ENCODE measurements at regions not wholly inside any gene's neighbourhood (a gene's known extent, or its start where the extent isn't known, plus 50 kb on each side); places are given as distances from the start of the nearest gene placed in this dataset.

DNA sequence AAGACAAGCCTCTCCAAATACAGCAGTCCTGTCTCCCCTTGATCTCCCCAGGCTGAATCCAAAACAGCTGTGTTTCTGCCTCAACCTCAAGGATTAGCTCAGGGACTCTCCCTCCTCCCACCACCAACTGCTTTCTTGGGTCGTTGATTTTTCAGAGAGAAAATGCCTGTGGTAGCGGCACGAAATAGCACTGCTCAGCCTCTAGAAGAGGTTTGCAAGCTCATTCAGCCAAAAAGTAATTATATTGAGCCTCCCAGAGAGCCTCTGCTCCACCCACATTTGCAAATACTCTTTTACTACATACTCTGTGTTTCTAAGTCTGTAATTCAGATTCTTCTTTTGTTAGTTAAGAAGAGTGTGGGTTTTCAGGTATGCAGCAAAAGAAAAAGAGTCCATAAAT is 396.4 kb upstream of the TNP1 start:
- H3K4me2 ChIP-seq (ENCODE audit: low read length) = no peak overlapping the region
- TF ChIP-seq, protein P1, sequence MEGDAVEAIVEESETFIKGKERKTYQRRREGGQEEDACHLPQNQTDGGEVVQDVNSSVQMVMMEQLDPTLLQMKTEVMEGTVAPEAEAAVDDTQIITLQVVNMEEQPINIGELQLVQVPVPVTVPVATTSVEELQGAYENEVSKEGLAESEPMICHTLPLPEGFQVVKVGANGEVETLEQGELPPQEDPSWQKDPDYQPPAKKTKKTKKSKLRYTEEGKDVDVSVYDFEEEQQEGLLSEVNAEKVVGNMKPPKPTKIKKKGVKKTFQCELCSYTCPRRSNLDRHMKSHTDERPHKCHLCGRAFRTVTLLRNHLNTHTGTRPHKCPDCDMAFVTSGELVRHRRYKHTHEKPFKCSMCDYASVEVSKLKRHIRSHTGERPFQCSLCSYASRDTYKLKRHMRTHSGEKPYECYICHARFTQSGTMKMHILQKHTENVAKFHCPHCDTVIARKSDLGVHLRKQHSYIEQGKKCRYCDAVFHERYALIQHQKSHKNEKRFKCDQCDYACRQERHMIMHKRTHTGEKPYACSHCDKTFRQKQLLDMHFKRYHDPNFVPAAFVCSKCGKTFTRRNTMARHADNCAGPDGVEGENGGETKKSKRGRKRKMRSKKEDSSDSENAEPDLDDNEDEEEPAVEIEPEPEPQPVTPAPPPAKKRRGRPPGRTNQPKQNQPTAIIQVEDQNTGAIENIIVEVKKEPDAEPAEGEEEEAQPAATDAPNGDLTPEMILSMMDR (IDR thresholded peaks at IDR 0.05) = no peak
- H3K27ac ChIP-seq = no peak overlapping the region
- H3K79me2 ChIP-seq = no peaks in the 10 kb centered on the region
- H3K36me3 ChIP-seq (ENCODE audit: control insufficient read depth, insufficient read depth, low read length) = no peaks in the 10 kb centered on the region
- no peaks in the 10 kb centered on the region for H3K27me3 ChIP-seq (ENCODE audit: control insufficient read depth, insufficient read depth, low read length)
- no peaks in the 10 kb centered on the region for H3K4me1 ChIP-seq
- no peak overlapping the region for H2AFZ ChIP-seq
- no peaks in the 10 kb centered on the region for H3K9me3 ChIP-seq (ENCODE audit: control insufficient read depth, low read length)
- H3K4me3 ChIP-seq (ENCODE audit: low read depth, low read length) = no peak overlapping the region
- no peak overlapping the region for H3K9ac ChIP-seq

GRCh38 chr2:217254111-217254510 is 394.2 kb upstream of the TNP1 start:
- H3K9me3 ChIP-seq (ENCODE audit: control insufficient read depth, low read length) = no peaks in the 10 kb centered on the region
- TF ChIP-seq, protein P1 (IDR thresholded peaks at IDR 0.05) = no peak

GRCh38 chr2:217252181-217252580 is 392.3 kb upstream of the TNP1 start:
- H3K27ac ChIP-seq = no peak overlapping the region
- no peaks in the 10 kb centered on the region for H3K36me3 ChIP-seq (ENCODE audit: control insufficient read depth, insufficient read depth, low read length)
- H2AFZ ChIP-seq = no peak overlapping the region
- no peaks in the 10 kb centered on the region for H3K27me3 ChIP-seq (ENCODE audit: control insufficient read depth, insufficient read depth, low read length)
- TF ChIP-seq, protein P1 (IDR thresholded peaks at IDR 0.05) = no peak
- no peak overlapping the region for H3K4me2 ChIP-seq (ENCODE audit: low read length)
- no peak overlapping the region for H3K9ac ChIP-seq
- H3K79me2 ChIP-seq = no peaks in the 10 kb centered on the region
- no peak overlapping the region for H3K4me3 ChIP-seq (ENCODE audit: low read depth, low read length)
- H3K9me3 ChIP-seq (ENCODE audit: control insufficient read depth, low read length) = no peaks in the 10 kb centered on the region
- peaks cover 3% of the 10 kb centered on the region for H3K4me1 ChIP-seq

More at GRCh38 chr2:217254111-217254510, 394.2 kb upstream of the TNP1 start:
- Histone ChIP-seq H3K27ac (no peak overlapping the region), H3K27me3 (ENCODE audit: control insufficient read depth, insufficient read depth, low read length) (no peaks in the 10 kb centered on the region), H3K9ac (no peak overlapping the region), H3K4me1 (no peaks in the 10 kb centered on the region), H3K4me3 (ENCODE audit: low read depth, low read length) (no peak overlapping the region), H3K36me3 (ENCODE audit: control insufficient read depth, insufficient read depth, low read length) (no peaks in the 10 kb centered on the region), H3K4me2 (ENCODE audit: low read length) (no peak overlapping the region), H3K79me2 (no peaks in the 10 kb centered on the region), H2AFZ (no peak overlapping the region)

GRCh38 chr2:217250013-217250524 is 390.2 kb upstream of the TNP1 start:
- Histone ChIP-seq H3K27ac (no peak overlapping the region), H3K27me3 (ENCODE audit: control insufficient read depth, insufficient read depth, low read length) (no peaks in the 10 kb centered on the region), H3K9ac (no peak overlapping the region), H2AFZ (no peak overlapping the region), H3K79me2 (no peaks in the 10 kb centered on the region), H3K9me3 (ENCODE audit: control insufficient read depth, low read length) (no peaks in the 10 kb centered on the region), H3K4me3 (ENCODE audit: low read depth, low read length) (no peak overlapping the region), H3K4me2 (ENCODE audit: low read length) (no peak overlapping the region), H3K36me3 (ENCODE audit: control insufficient read depth, insufficient read depth, low read length) (no peaks in the 10 kb centered on the region), H3K4me1 (peaks cover 7% of the 10 kb centered on the region)
- TF ChIP-seq, protein P1 (IDR thresholded peaks at IDR 0.05) = no peak
